ENCODE measurements at regions not wholly inside any gene's neighbourhood (a gene's known extent, or its start where the extent isn't known, plus 50 kb on each side); places are given as distances from the start of the nearest gene placed in this dataset.

DNA sequence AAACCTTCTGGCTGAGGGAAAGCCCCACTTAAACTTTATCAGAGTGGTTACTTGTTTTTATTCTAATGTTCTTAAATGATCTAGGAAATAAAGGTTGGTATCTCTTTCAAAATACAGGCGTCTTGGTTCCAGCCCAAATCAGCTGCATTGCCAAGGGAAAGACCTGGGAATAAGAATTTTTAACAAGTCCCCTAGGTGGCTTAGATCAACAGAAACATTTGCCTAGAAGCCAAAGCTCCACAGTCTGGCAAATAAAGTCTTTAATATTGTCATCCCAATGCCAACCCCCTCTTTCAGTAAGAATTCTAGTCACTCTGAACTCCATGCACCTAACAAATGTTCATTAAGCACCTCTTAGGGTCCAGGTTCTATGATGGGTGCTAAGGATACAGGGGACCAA, 66.8 kb downstream of the ARL6IP4 start:
- TF ChIP-seq CTCF (conservative IDR thresholded peaks at IDR 0.05) (no peak), EZH2 (IDR thresholded peaks at IDR 0.05; ENCODE audit: low read depth) (no peak)
